Neural progenitor cell (in vitro differentiated cells): ENCODE measurements at regions not wholly inside any gene's neighbourhood (a gene's known extent, or its start where the extent isn't known, plus 50 kb on each side); places are given as distances from the start of the nearest gene placed in this dataset.

Source experiments
- DNase-seq: peaks from one replicate; pipeline ENCODE4 v3.0.0-alpha.2; 2016; ENCODE audit warnings: low spot score
- H2AFZ ChIP-seq: fragments of 200-600 bp; sonication (generic); replicated peaks from 2 replicates; pipeline ENCODE4 v1.6.1; 2016; ENCODE audit warnings: antibody characterized with exemption
- H3F3A ChIP-seq: fragments of 200-600 bp; sonication (generic); 2 replicates; pipeline ENCODE4 v1.6.1; 2016; ENCODE audit warnings: antibody characterized with exemption, low read depth
- H3K27ac ChIP-seq: fragments of 200-600 bp; sonication (generic); 2 replicates; pipeline ENCODE4 v1.5.1; 2016; ENCODE audit warnings: mild to moderate bottlenecking
- H3K27me3 ChIP-seq: fragments of 200-600 bp; sonication (generic); 2 replicates; pipeline ENCODE4 v1.6.1; 2016; ENCODE audit warnings: mild to moderate bottlenecking, moderate library complexity
- H3K36me3 ChIP-seq: fragments of 200-600 bp; sonication (generic); 2 replicates; pipeline ENCODE4 v1.5.1; 2016
- H3K4me1 ChIP-seq: fragments of 200-600 bp; sonication (generic); 2 replicates; pipeline ENCODE4 v1.6.1; 2016; ENCODE audit warnings: mixed run types
- H3K4me2 ChIP-seq: fragments of 200-600 bp; sonication (generic); 2 replicates; pipeline ENCODE4 v1.6.1; 2016
- H3K4me3 ChIP-seq: fragments of 200-600 bp; sonication (generic); 2 replicates; pipeline ENCODE4 v1.5.1; 2016
- H3K79me2 ChIP-seq: fragments of 200-600 bp; sonication (generic); 2 replicates; pipeline ENCODE4 v1.6.1; 2016; ENCODE audit warnings: low read depth
- H3K9ac ChIP-seq: fragments of 200-600 bp; sonication (generic); 2 replicates; pipeline ENCODE4 v1.6.1; 2016
- H3K9me3 ChIP-seq: fragments of 200-600 bp; sonication (generic); 2 replicates; pipeline ENCODE4 v1.5.1; 2016; ENCODE audit warnings: low read depth
- H4K20me1 ChIP-seq: fragments of 200-600 bp; sonication (generic); 2 replicates; pipeline ENCODE4 v1.6.1; 2016; ENCODE audit warnings: low read depth
- H3K27ac Mint-ChIP-seq: 3 replicates; pipeline ENCODE4 v1.8.0; 2021; ENCODE audit warnings: mixed read lengths
- H3K27me3 Mint-ChIP-seq: 2 replicates; pipeline ENCODE4 v1.8.0; 2022; ENCODE audit warnings: low read depth, mild to moderate bottlenecking, inconsistent platforms, moderate library complexity, mixed read lengths; ENCODE audit not compliant: insufficient read depth
- H3K36me3 Mint-ChIP-seq: 3 replicates; pipeline ENCODE4 v1.8.0; 2021; ENCODE audit warnings: mixed read lengths
- H3K4me1 Mint-ChIP-seq: 3 replicates; pipeline ENCODE4 v1.8.0; 2021; ENCODE audit warnings: mixed read lengths
- H3K4me3 Mint-ChIP-seq: 3 replicates; pipeline ENCODE4 v1.8.0; 2021; ENCODE audit warnings: mild to moderate bottlenecking, moderate library complexity, mixed read lengths
- H3K9me3 Mint-ChIP-seq: 3 replicates; pipeline ENCODE4 v1.8.0; 2020; ENCODE audit warnings: mixed read lengths
- EZH2 ChIP-seq: fragments of 200-600 bp; sonication (generic); IDR thresholded peaks from 2 replicates; pipeline ENCODE4 v1.6.1; 2017; ENCODE audit warnings: antibody characterized with exemption, mild to moderate bottlenecking, moderate library complexity
- EZH2phosphoT487 ChIP-seq: fragments of 200-600 bp; sonication (generic); IDR thresholded peaks from 2 replicates; pipeline ENCODE4 v1.6.1; 2017; ENCODE audit warnings: antibody characterized with exemption
- TF ChIP-seq, protein P1 (sequence below): fragments of 200-600 bp; sonication (generic); IDR thresholded peaks from 2 replicates; pipeline ENCODE4 v1.5.1; 2017; ENCODE audit warnings: antibody characterized with exemption, mild to moderate bottlenecking

DNA sequence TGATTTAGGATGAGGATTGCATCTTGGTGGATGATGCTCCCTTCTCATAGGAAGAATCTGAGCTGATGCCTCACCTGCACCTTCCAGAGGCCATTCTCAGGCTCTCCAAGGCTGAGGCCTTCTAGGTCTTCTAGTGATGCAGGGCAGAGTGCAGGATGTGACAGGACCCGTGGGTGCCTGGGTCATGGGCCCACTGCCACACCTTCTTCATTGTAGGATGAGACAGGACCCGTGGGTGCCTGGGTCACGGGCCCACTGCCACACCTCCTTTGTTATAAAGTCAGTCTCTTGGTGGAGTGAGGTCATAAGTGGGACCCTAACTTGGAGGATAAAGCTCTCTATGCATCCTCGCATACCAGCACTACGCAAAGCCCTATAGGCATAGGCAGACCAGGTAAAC lies 109.9 kb upstream of the TCERG1L start:
- H3K36me3 ChIP-seq: no peaks in the 10 kb centered on the region
- H3K4me1 ChIP-seq: no peaks in the 10 kb centered on the region
- TF ChIP-seq, protein P1, sequence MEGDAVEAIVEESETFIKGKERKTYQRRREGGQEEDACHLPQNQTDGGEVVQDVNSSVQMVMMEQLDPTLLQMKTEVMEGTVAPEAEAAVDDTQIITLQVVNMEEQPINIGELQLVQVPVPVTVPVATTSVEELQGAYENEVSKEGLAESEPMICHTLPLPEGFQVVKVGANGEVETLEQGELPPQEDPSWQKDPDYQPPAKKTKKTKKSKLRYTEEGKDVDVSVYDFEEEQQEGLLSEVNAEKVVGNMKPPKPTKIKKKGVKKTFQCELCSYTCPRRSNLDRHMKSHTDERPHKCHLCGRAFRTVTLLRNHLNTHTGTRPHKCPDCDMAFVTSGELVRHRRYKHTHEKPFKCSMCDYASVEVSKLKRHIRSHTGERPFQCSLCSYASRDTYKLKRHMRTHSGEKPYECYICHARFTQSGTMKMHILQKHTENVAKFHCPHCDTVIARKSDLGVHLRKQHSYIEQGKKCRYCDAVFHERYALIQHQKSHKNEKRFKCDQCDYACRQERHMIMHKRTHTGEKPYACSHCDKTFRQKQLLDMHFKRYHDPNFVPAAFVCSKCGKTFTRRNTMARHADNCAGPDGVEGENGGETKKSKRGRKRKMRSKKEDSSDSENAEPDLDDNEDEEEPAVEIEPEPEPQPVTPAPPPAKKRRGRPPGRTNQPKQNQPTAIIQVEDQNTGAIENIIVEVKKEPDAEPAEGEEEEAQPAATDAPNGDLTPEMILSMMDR: no peak
- TF ChIP-seq EZH2 (no peak), EZH2phosphoT487 (no peak)
- no peak overlapping the region for H3K4me3 Mint-ChIP-seq
- H3K9me3 Mint-ChIP-seq: no peaks in the 10 kb centered on the region
- H3K27me3 ChIP-seq: no peaks in the 10 kb centered on the region
- H3K4me2 ChIP-seq: no peak overlapping the region
- H3K27ac Mint-ChIP-seq: no peak overlapping the region
- no peak overlapping the region for H3K9ac ChIP-seq
- no peaks in the 10 kb centered on the region for H3K9me3 ChIP-seq
- no peaks in the 10 kb centered on the region for H4K20me1 ChIP-seq
- no peak overlapping the region for H2AFZ ChIP-seq
- no peaks in the 10 kb centered on the region for H3F3A ChIP-seq
- DNase-seq: no peak
- H3K79me2 ChIP-seq: no peaks in the 10 kb centered on the region
- peaks cover 7% of the 10 kb centered on the region for H3K27me3 Mint-ChIP-seq
- H3K36me3 Mint-ChIP-seq: no peaks in the 10 kb centered on the region
- H3K4me3 ChIP-seq: no peak overlapping the region
- H3K4me1 Mint-ChIP-seq: peaks cover 2% of the 10 kb centered on the region
- no peak overlapping the region for H3K27ac ChIP-seq

DNA sequence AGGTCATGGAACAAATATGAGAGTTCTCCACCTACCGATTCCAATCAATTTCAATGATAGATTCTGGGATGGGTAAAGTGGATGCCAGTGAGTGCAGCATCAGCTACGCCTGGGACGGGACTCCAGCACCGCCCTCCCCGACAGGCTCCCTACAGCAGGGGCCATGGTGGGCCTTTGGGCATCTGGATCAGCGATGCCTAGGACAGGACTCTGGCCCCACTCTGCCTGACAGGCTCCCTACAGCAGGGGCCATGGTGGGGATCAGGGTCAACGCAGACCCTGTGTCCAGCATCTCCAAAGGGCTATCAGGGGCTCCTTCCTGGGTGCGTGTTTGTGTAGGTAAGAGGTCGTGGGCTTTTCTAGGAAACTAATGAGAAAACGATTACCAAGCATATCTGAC lies 111.2 kb upstream of the TCERG1L start:
- H3K9me3 ChIP-seq: no peaks in the 10 kb centered on the region
- no peaks in the 10 kb centered on the region for H4K20me1 ChIP-seq
- no peaks in the 10 kb centered on the region for H3K36me3 ChIP-seq
- no peaks in the 10 kb centered on the region for H3F3A ChIP-seq
- no peak for DNase-seq
- H3K4me3 Mint-ChIP-seq: no peak overlapping the region
- H2AFZ ChIP-seq: no peak overlapping the region
- no peak overlapping the region for H3K4me2 ChIP-seq
- TF ChIP-seq EZH2phosphoT487 (no peak), EZH2 (no peak)
- TF ChIP-seq, protein P1: no peak
- no peaks in the 10 kb centered on the region for H3K4me1 ChIP-seq
- H3K79me2 ChIP-seq: no peaks in the 10 kb centered on the region
- H3K9me3 Mint-ChIP-seq: no peaks in the 10 kb centered on the region
- H3K4me3 ChIP-seq: no peak overlapping the region
- H3K27ac ChIP-seq: no peak overlapping the region
- H3K27ac Mint-ChIP-seq: no peak overlapping the region
- no peaks in the 10 kb centered on the region for H3K36me3 Mint-ChIP-seq
- H3K4me1 Mint-ChIP-seq: peaks cover 2% of the 10 kb centered on the region
- no peaks in the 10 kb centered on the region for H3K27me3 ChIP-seq
- peaks cover 9% of the 10 kb centered on the region for H3K27me3 Mint-ChIP-seq
- H3K9ac ChIP-seq: no peak overlapping the region

DNA sequence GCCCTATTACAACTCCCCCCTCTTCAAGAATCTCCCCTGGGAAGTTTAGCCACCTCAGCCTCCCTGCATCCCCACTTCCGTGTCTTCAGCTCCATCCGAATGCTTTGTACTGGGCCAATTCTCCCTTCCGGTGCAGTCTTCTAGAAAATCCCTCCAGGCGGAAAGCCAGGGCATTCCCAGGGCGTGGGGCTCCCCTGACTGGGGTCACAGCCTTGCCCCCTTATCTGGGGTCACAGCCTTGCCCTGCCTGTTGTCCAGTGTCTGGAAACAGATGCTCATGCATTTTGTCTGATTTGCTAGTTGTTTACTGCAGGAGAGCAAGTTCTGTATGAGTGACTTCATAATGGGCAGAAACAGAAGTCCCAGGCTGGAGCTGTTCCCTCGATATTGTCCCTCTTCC lies 112.5 kb upstream of the TCERG1L start:
- Histone ChIP-seq H3K27me3 (no peaks in the 10 kb centered on the region), H3K36me3 (no peaks in the 10 kb centered on the region), H3K27ac (no peak overlapping the region), H4K20me1 (no peaks in the 10 kb centered on the region), H3K4me3 (no peak overlapping the region), H3K9me3 (no peaks in the 10 kb centered on the region), H3K9ac (no peak overlapping the region), H3K79me2 (no peaks in the 10 kb centered on the region), H3F3A (no peaks in the 10 kb centered on the region), H2AFZ (no peak overlapping the region), H3K4me1 (no peaks in the 10 kb centered on the region), H3K4me2 (no peak overlapping the region)
- peaks cover 13% of the 10 kb centered on the region for H3K27me3 Mint-ChIP-seq
- H3K27ac Mint-ChIP-seq: no peak overlapping the region
- no peaks in the 10 kb centered on the region for H3K36me3 Mint-ChIP-seq
- TF ChIP-seq EZH2: no peak
- TF ChIP-seq, protein P1: no peak
- TF ChIP-seq EZH2phosphoT487: no peak
- H3K4me1 Mint-ChIP-seq: peaks cover 2% of the 10 kb centered on the region
- H3K4me3 Mint-ChIP-seq: no peak overlapping the region
- no peaks in the 10 kb centered on the region for H3K9me3 Mint-ChIP-seq
- DNase-seq: no peak
